GM23248 (cell line): ENCODE measurements at regions not wholly inside any gene's neighbourhood (a gene's known extent, or its start where the extent isn't known, plus 50 kb on each side); places are given as distances from the start of the nearest gene placed in this dataset.

Source experiments
- DNase-seq: peaks from one replicate; pipeline ENCODE4 v3.0.0-alpha.2; 2015
- H2AFZ ChIP-seq: fragments of 200-600 bp; sonication (generic); 2 replicates; pipeline ENCODE4 v1.6.1; 2016; ENCODE audit warnings: antibody characterized with exemption
- H3F3A ChIP-seq: fragments of 200-600 bp; sonication (generic); 2 replicates; pipeline ENCODE4 v1.6.1; 2016; ENCODE audit warnings: mild to moderate bottlenecking, antibody characterized with exemption, mixed run types; ENCODE audit not compliant: insufficient read depth
- H3K27ac ChIP-seq: fragments of 200-600 bp; sonication (generic); 2 replicates; pipeline ENCODE4 v1.5.1; 2016; ENCODE audit warnings: mild to moderate bottlenecking
- H3K27me3 ChIP-seq: fragments of 200-600 bp; sonication (generic); replicated peaks from 2 replicates; pipeline ENCODE4 v1.6.1; 2016; ENCODE audit warnings: mild to moderate bottlenecking; ENCODE audit not compliant: insufficient read depth
- H3K36me3 ChIP-seq: fragments of 200-600 bp; sonication (generic); 2 replicates; pipeline ENCODE4 v1.6.1; 2016; ENCODE audit warnings: low read depth, mild to moderate bottlenecking
- H3K4me1 ChIP-seq: fragments of 200-600 bp; sonication (generic); 2 replicates; pipeline ENCODE4 v1.6.1; 2016; ENCODE audit warnings: mild to moderate bottlenecking; ENCODE audit not compliant: insufficient read depth
- H3K4me2 ChIP-seq: fragments of 200-600 bp; sonication (generic); one replicate; pipeline ENCODE4 v1.6.1; 2016; ENCODE audit warnings: mild to moderate bottlenecking; ENCODE audit not compliant: unreplicated experiment
- H3K4me3 ChIP-seq: fragments of 200-600 bp; sonication (generic); 2 replicates; pipeline ENCODE4 v1.5.1; 2016; ENCODE audit warnings: mild to moderate bottlenecking
- H3K79me2 ChIP-seq: fragments of 200-600 bp; sonication (generic); 2 replicates; pipeline ENCODE4 v1.6.1; 2016; ENCODE audit warnings: mild to moderate bottlenecking; ENCODE audit not compliant: insufficient read depth
- H3K9ac ChIP-seq: fragments of 200-600 bp; sonication (generic); 2 replicates; pipeline ENCODE4 v1.6.1; 2016; ENCODE audit warnings: mild to moderate bottlenecking
- H3K9me2 ChIP-seq: fragments of 200-600 bp; sonication (generic); 2 replicates; pipeline ENCODE4 v1.6.1; 2016; ENCODE audit warnings: mixed run types, mild to moderate bottlenecking, moderate library complexity; ENCODE audit not compliant: insufficient read depth
- H3K9me3 ChIP-seq: fragments of 200-600 bp; sonication (generic); one replicate; pipeline ENCODE4 v1.6.1; 2017; ENCODE audit warnings: low read depth
- H4K20me1 ChIP-seq: fragments of 200-600 bp; sonication (generic); 2 replicates; pipeline ENCODE4 v1.6.0; 2016; ENCODE audit not compliant: insufficient read depth
- EZH2 ChIP-seq: fragments of 200-600 bp; sonication (generic); IDR thresholded peaks from 2 replicates; pipeline ENCODE4 v1.6.1; 2018; ENCODE audit warnings: antibody characterized with exemption, mild to moderate bottlenecking; ENCODE audit not compliant: insufficient read depth, poor library complexity, severe bottlenecking
- EZH2phosphoT487 ChIP-seq: fragments of 200-600 bp; sonication (generic); IDR thresholded peaks from 2 replicates; pipeline ENCODE4 v1.6.1; 2018; ENCODE audit warnings: antibody characterized with exemption, moderate library complexity, mild to moderate bottlenecking, low read depth; ENCODE audit not compliant: insufficient read depth
- WGBS, 2 experiments: methylation state at CpG; one replicate each; pipeline ENCODE4 v1.1.6; 2015 to 2017; ENCODE audit warnings: low lambda C conversion rate in 2 of 2, low coverage in 1 of 2; ENCODE audit errors: missing lambda C conversion rate in 2 of 2; 5-methylcytosine and 5-hydroxymethylcytosine counted together
- in situ Hi-C: fragments of 300-500 bp; cut with MboI; formaldehyde crosslinking; loops from 2 replicates; pipeline ENCODE4 v1.15.0; 2020

- H2AFZ ChIP-seq = no peak overlapping the region
- H3K9me3 ChIP-seq = no peaks in the 10 kb centered on the region
- H3K9me2 ChIP-seq = no peaks in the 10 kb centered on the region
- no peak overlapping the region for H3K27ac ChIP-seq
- DNase-seq = peak; percentile 58
- 27 to 30% methylated on average over 8 of the region's 8 CpGs for WGBS, 2 experiments
- H3K4me1 ChIP-seq = no peaks in the 10 kb centered on the region
- H3K9ac ChIP-seq = no peak overlapping the region
- no peaks in the 10 kb centered on the region for H3F3A ChIP-seq
- no peak overlapping the region for H3K4me2 ChIP-seq
- no peak for TF ChIP-seq EZH2
- in situ Hi-C loops = no loop called here
- no peaks in the 10 kb centered on the region for H3K36me3 ChIP-seq
- H4K20me1 ChIP-seq = no peaks in the 10 kb centered on the region
- no peaks in the 10 kb centered on the region for H3K79me2 ChIP-seq
- peaks cover 48% of the 10 kb centered on the region for H3K27me3 ChIP-seq
- no peak overlapping the region for H3K4me3 ChIP-seq
Observed at GRCh38 chr9:131809941-131810344, 70.1 kb upstream of the RAPGEF1 start.

- no peak overlapping the region for H3K27ac ChIP-seq
- in situ Hi-C loops = no loop called here
- H3K9ac ChIP-seq = no peak overlapping the region
- H3K4me3 ChIP-seq = no peak overlapping the region
- no peaks in the 10 kb centered on the region for H3K9me2 ChIP-seq
- H2AFZ ChIP-seq = no peak overlapping the region
- H3K36me3 ChIP-seq = no peaks in the 10 kb centered on the region
- H3K79me2 ChIP-seq = no peaks in the 10 kb centered on the region
- no peak overlapping the region for H3K4me2 ChIP-seq
- TF ChIP-seq EZH2 = no peak
- TF ChIP-seq EZH2phosphoT487 = no peak
- no peaks in the 10 kb centered on the region for H3K9me3 ChIP-seq
- 63 to 78% methylated on average over 7 of the region's 7 CpGs for WGBS, 2 experiments
- no peak for DNase-seq
- H3K27me3 ChIP-seq = peaks cover 53% of the 10 kb centered on the region
- no peaks in the 10 kb centered on the region for H4K20me1 ChIP-seq
- H3F3A ChIP-seq = no peaks in the 10 kb centered on the region
- no peaks in the 10 kb centered on the region for H3K4me1 ChIP-seq
Observed at GRCh38 chr9:131808291-131808690, 68.4 kb upstream of the RAPGEF1 start.

DNA sequence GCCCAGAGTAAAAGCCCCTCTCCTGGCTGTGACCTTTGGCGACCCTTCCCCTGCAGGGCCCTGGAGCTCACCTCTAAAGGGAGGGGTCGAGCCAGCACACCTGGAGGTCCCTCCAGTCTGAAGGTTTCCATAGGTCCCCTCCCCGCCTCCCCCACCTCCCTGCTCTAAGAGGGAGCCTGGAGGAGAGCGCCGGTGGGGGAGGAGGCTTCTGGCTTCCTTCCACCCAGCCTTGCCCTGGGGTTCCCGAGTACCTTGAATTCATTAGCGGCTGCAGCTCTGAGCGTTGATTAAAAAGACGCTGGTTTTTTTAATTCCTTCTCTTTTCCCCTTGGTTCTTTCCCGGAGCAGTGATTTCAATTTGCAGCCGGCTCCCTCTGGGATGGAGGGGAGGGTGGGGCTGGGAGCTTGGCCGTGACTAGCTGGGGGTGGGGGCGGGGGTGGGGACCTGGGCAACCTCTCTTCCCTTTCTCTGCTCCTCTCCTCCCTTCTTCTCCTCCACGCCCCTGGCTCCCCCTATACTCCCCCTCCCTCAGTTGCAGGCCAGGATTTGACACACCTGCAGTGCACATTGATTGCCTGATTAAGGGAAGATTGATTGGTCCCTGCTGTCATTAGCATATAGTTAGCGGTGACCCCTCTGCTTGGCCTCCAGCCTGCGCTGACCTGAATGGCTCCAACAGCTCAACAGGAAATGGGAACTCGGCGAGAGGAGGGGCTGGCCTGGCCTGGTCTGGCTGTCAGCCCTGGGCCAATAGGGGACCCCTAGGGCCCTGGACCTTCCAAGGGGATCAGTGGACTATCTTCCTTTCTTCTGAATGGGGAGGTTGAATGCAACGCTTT is 67.5 kb upstream of the RAPGEF1 start:
- Histone ChIP-seq H3K27me3 (peaks cover 48% of the 10 kb centered on the region), H3K4me2 (no peak overlapping the region), H3K27ac (no peak overlapping the region), H3K4me3 (no peak overlapping the region), H3K9ac (no peak overlapping the region), H3K9me3 (no peaks in the 10 kb centered on the region), H3K79me2 (no peaks in the 10 kb centered on the region), H3K4me1 (no peaks in the 10 kb centered on the region), H3K36me3 (no peaks in the 10 kb centered on the region), H3K9me2 (no peaks in the 10 kb centered on the region), H2AFZ (no peak overlapping the region), H4K20me1 (no peaks in the 10 kb centered on the region), H3F3A (no peaks in the 10 kb centered on the region)
- no peak for DNase-seq
- in situ Hi-C loops = no loop called here
- TF ChIP-seq EZH2 (no peak), EZH2phosphoT487 (no peak)
- 2 to 3% methylated on average over 15 to 18 of the region's 19 CpGs for WGBS, 2 experiments

- no peak for TF ChIP-seq EZH2phosphoT487
- no peak for TF ChIP-seq EZH2
- H3K36me3 ChIP-seq = no peaks in the 10 kb centered on the region
- H3K27me3 ChIP-seq = peaks cover 48% of the 10 kb centered on the region
- H3K4me3 ChIP-seq = no peak overlapping the region
- H3K9me3 ChIP-seq = no peaks in the 10 kb centered on the region
- H3K27ac ChIP-seq = no peak overlapping the region
- no peak for DNase-seq
- no peaks in the 10 kb centered on the region for H3K79me2 ChIP-seq
- H2AFZ ChIP-seq = no peak overlapping the region
- H4K20me1 ChIP-seq = no peaks in the 10 kb centered on the region
- H3F3A ChIP-seq = no peaks in the 10 kb centered on the region
- 19 to 22% methylated on average over 8 of the region's 8 CpGs for WGBS, 2 experiments
- no peaks in the 10 kb centered on the region for H3K4me1 ChIP-seq
- in situ Hi-C loops = no loop called here
- H3K4me2 ChIP-seq = no peak overlapping the region
- no peaks in the 10 kb centered on the region for H3K9me2 ChIP-seq
- no peak overlapping the region for H3K9ac ChIP-seq
Observed at GRCh38 chr9:131805803-131806202, 65.9 kb upstream of the RAPGEF1 start.
